Neural progenitor cell (in vitro differentiated cells): ENCODE measurements at regions not wholly inside any gene's neighbourhood (a gene's known extent, or its start where the extent isn't known, plus 50 kb on each side); places are given as distances from the start of the nearest gene placed in this dataset.

Experiments used
- DNase-seq: peaks from one replicate; pipeline ENCODE4 v3.0.0-alpha.2; 2016; ENCODE audit warnings: low spot score
- H2AFZ ChIP-seq: fragments of 200-600 bp; sonication (generic); replicated peaks from 2 replicates; pipeline ENCODE4 v1.6.1; 2016; ENCODE audit warnings: antibody characterized with exemption
- H3F3A ChIP-seq: fragments of 200-600 bp; sonication (generic); 2 replicates; pipeline ENCODE4 v1.6.1; 2016; ENCODE audit warnings: antibody characterized with exemption, low read depth
- H3K27ac ChIP-seq: fragments of 200-600 bp; sonication (generic); 2 replicates; pipeline ENCODE4 v1.5.1; 2016; ENCODE audit warnings: mild to moderate bottlenecking
- H3K27me3 ChIP-seq: fragments of 200-600 bp; sonication (generic); 2 replicates; pipeline ENCODE4 v1.6.1; 2016; ENCODE audit warnings: mild to moderate bottlenecking, moderate library complexity
- H3K36me3 ChIP-seq: fragments of 200-600 bp; sonication (generic); 2 replicates; pipeline ENCODE4 v1.5.1; 2016
- H3K4me1 ChIP-seq: fragments of 200-600 bp; sonication (generic); 2 replicates; pipeline ENCODE4 v1.6.1; 2016; ENCODE audit warnings: mixed run types
- H3K4me2 ChIP-seq: fragments of 200-600 bp; sonication (generic); 2 replicates; pipeline ENCODE4 v1.6.1; 2016
- H3K4me3 ChIP-seq: fragments of 200-600 bp; sonication (generic); 2 replicates; pipeline ENCODE4 v1.5.1; 2016
- H3K79me2 ChIP-seq: fragments of 200-600 bp; sonication (generic); 2 replicates; pipeline ENCODE4 v1.6.1; 2016; ENCODE audit warnings: low read depth
- H3K9ac ChIP-seq: fragments of 200-600 bp; sonication (generic); 2 replicates; pipeline ENCODE4 v1.6.1; 2016
- H3K9me3 ChIP-seq: fragments of 200-600 bp; sonication (generic); 2 replicates; pipeline ENCODE4 v1.5.1; 2016; ENCODE audit warnings: low read depth
- H4K20me1 ChIP-seq: fragments of 200-600 bp; sonication (generic); 2 replicates; pipeline ENCODE4 v1.6.1; 2016; ENCODE audit warnings: low read depth
- H3K27ac Mint-ChIP-seq: 3 replicates; pipeline ENCODE4 v1.8.0; 2021; ENCODE audit warnings: mixed read lengths
- H3K27me3 Mint-ChIP-seq: 2 replicates; pipeline ENCODE4 v1.8.0; 2022; ENCODE audit warnings: low read depth, mild to moderate bottlenecking, inconsistent platforms, moderate library complexity, mixed read lengths; ENCODE audit not compliant: insufficient read depth
- H3K36me3 Mint-ChIP-seq: 3 replicates; pipeline ENCODE4 v1.8.0; 2021; ENCODE audit warnings: mixed read lengths
- H3K4me1 Mint-ChIP-seq: 3 replicates; pipeline ENCODE4 v1.8.0; 2021; ENCODE audit warnings: mixed read lengths
- H3K4me3 Mint-ChIP-seq: 3 replicates; pipeline ENCODE4 v1.8.0; 2021; ENCODE audit warnings: mild to moderate bottlenecking, moderate library complexity, mixed read lengths
- H3K9me3 Mint-ChIP-seq: 3 replicates; pipeline ENCODE4 v1.8.0; 2020; ENCODE audit warnings: mixed read lengths
- CTCF ChIP-seq: fragments of 200-600 bp; sonication (generic); IDR thresholded peaks from 2 replicates; pipeline ENCODE4 v1.5.1; 2017; ENCODE audit warnings: antibody characterized with exemption, mild to moderate bottlenecking
- EZH2 ChIP-seq: fragments of 200-600 bp; sonication (generic); IDR thresholded peaks from 2 replicates; pipeline ENCODE4 v1.6.1; 2017; ENCODE audit warnings: antibody characterized with exemption, mild to moderate bottlenecking, moderate library complexity
- EZH2phosphoT487 ChIP-seq: fragments of 200-600 bp; sonication (generic); IDR thresholded peaks from 2 replicates; pipeline ENCODE4 v1.6.1; 2017; ENCODE audit warnings: antibody characterized with exemption

- TF ChIP-seq CTCF = no peak
- TF ChIP-seq EZH2phosphoT487 = no peak
- no peak for TF ChIP-seq EZH2
- H3K27me3 ChIP-seq = no peaks in the 10 kb centered on the region
- no peaks in the 10 kb centered on the region for H3K36me3 ChIP-seq
- peaks cover 1% of the 10 kb centered on the region for H3K36me3 Mint-ChIP-seq
- H3K9me3 ChIP-seq = no peaks in the 10 kb centered on the region
- no peak overlapping the region for H3K27ac Mint-ChIP-seq
- no peaks in the 10 kb centered on the region for H3K9me3 Mint-ChIP-seq
- peak overlapping the region; percentile 37 for H3K4me3 ChIP-seq
- DNase-seq = peak; percentile 89
- H3K9ac ChIP-seq = no peak overlapping the region
- H3K4me1 ChIP-seq = peaks cover 67% of the 10 kb centered on the region
- H3F3A ChIP-seq = peaks cover 52% of the 10 kb centered on the region
- H3K27ac ChIP-seq = peak overlapping the region; percentile 79
- no peak overlapping the region for H2AFZ ChIP-seq
- peaks cover 44% of the 10 kb centered on the region for H3K4me1 Mint-ChIP-seq
- no peaks in the 10 kb centered on the region for H4K20me1 ChIP-seq
- H3K4me2 ChIP-seq = peak overlapping the region; percentile 64
- no peak overlapping the region for H3K4me3 Mint-ChIP-seq
- peaks cover 2% of the 10 kb centered on the region for H3K27me3 Mint-ChIP-seq
- H3K79me2 ChIP-seq = no peaks in the 10 kb centered on the region
These were observed 906.7 kb downstream of the NR2F1-AS1 start for GRCh38 chr5:92674321-92674720.

- Histone ChIP-seq H4K20me1 (no peaks in the 10 kb centered on the region), H3K9ac (no peak overlapping the region), H3K79me2 (no peaks in the 10 kb centered on the region), H3K27ac (no peak overlapping the region), H3K4me1 (peaks cover 6% of the 10 kb centered on the region), H3K36me3 (no peaks in the 10 kb centered on the region), H3K4me2 (no peak overlapping the region), H3K27me3 (no peaks in the 10 kb centered on the region), H3K4me3 (no peak overlapping the region), H3K9me3 (no peaks in the 10 kb centered on the region), H2AFZ (no peak overlapping the region), H3F3A (no peaks in the 10 kb centered on the region)
- H3K4me3 Mint-ChIP-seq = no peak overlapping the region
- H3K27ac Mint-ChIP-seq = peak overlapping the region; percentile 6
- DNase-seq = no peak
- peaks cover 3% of the 10 kb centered on the region for H3K9me3 Mint-ChIP-seq
- no peaks in the 10 kb centered on the region for H3K27me3 Mint-ChIP-seq
- TF ChIP-seq EZH2phosphoT487 (no peak), CTCF (no peak), EZH2 (no peak)
- peaks cover 13% of the 10 kb centered on the region for H3K4me1 Mint-ChIP-seq
- H3K36me3 Mint-ChIP-seq = no peaks in the 10 kb centered on the region
These were observed 915.5 kb downstream of the NR2F1-AS1 start for GRCh38 chr5:92665506-92665905.

- no peaks in the 10 kb centered on the region for H3K79me2 ChIP-seq
- TF ChIP-seq EZH2phosphoT487 = no peak
- no peak for TF ChIP-seq CTCF
- no peak for TF ChIP-seq EZH2
- H3K27ac ChIP-seq = no peak overlapping the region
- no peak for DNase-seq
- H4K20me1 ChIP-seq = no peaks in the 10 kb centered on the region
- peak overlapping the region; percentile 78 for H2AFZ ChIP-seq
- peaks cover 2% of the 10 kb centered on the region for H3K36me3 Mint-ChIP-seq
- no peaks in the 10 kb centered on the region for H3K36me3 ChIP-seq
- H3K4me2 ChIP-seq = no peak overlapping the region
- H3K4me1 Mint-ChIP-seq = peaks cover 15% of the 10 kb centered on the region
- H3K27ac Mint-ChIP-seq = no peak overlapping the region
- no peaks in the 10 kb centered on the region for H3K9me3 ChIP-seq
- no peak overlapping the region for H3K4me3 Mint-ChIP-seq
- H3K27me3 Mint-ChIP-seq = no peaks in the 10 kb centered on the region
- H3K4me3 ChIP-seq = no peak overlapping the region
- H3K4me1 ChIP-seq = peaks cover 16% of the 10 kb centered on the region
- no peaks in the 10 kb centered on the region for H3K27me3 ChIP-seq
- no peak overlapping the region for H3K9ac ChIP-seq
- H3K9me3 Mint-ChIP-seq = peaks cover 3% of the 10 kb centered on the region
- no peaks in the 10 kb centered on the region for H3F3A ChIP-seq
These were observed 918.3 kb downstream of the NR2F1-AS1 start for GRCh38 chr5:92662741-92663140.
